Neuronal stem cell (in vitro differentiated cells): ENCODE measurements at regions not wholly inside any gene's neighbourhood (a gene's known extent, or its start where the extent isn't known, plus 50 kb on each side); places are given as distances from the start of the nearest gene placed in this dataset.

ENCODE experiments used
- DNase-seq: peaks from one replicate; pipeline ENCODE4 v3.0.0-alpha.2; 2013; ENCODE audit warnings: low spot score
- H2AFZ ChIP-seq: one replicate; pipeline ENCODE4 v1.6.1; 2013; ENCODE audit warnings: mild to moderate bottlenecking, low read length, inconsistent platforms
- H2AK5ac ChIP-seq: 2 replicates; pipeline ENCODE4 v1.6.1; 2013; ENCODE audit warnings: low read depth, mild to moderate bottlenecking, inconsistent platforms, low read length, moderate library complexity, mixed read lengths
- H2BK120ac ChIP-seq: 2 replicates; pipeline ENCODE4 v1.6.1; 2013; ENCODE audit warnings: low read depth, mild to moderate bottlenecking, inconsistent platforms, low read length, moderate library complexity, mixed read lengths
- H2BK12ac ChIP-seq: one replicate; pipeline ENCODE4 v1.6.1; 2013; ENCODE audit warnings: low read length, inconsistent platforms
- H2BK15ac ChIP-seq: 2 replicates; pipeline ENCODE4 v1.6.1; 2013; ENCODE audit warnings: mild to moderate bottlenecking, low read length, inconsistent platforms, mixed read lengths
- H2BK5ac ChIP-seq: one replicate; pipeline ENCODE4 v1.6.1; 2013; ENCODE audit warnings: inconsistent platforms, mild to moderate bottlenecking, low read length, moderate library complexity
- H3K14ac ChIP-seq: one replicate; pipeline ENCODE4 v1.6.1; 2013; ENCODE audit warnings: low read length, inconsistent platforms
- H3K18ac ChIP-seq: 2 replicates; pipeline ENCODE4 v1.6.1; 2013; ENCODE audit warnings: low read length, inconsistent platforms
- H3K23ac ChIP-seq: 2 replicates; pipeline ENCODE4 v1.6.1; 2013; ENCODE audit warnings: low read depth, mild to moderate bottlenecking, mixed read lengths, low read length, inconsistent platforms; ENCODE audit not compliant: poor library complexity
- H3K27ac ChIP-seq: replicated peaks from 3 replicates; pipeline ENCODE4 v1.5.1; 2013; ENCODE audit warnings: low read length, inconsistent platforms
- H3K27me3 ChIP-seq, 3 experiments: 2 replicates each; pipeline ENCODE4 v1.6.1; 2013; ENCODE audit warnings: low read length in 3 of 3, mild to moderate bottlenecking in 2 of 3, inconsistent platforms in 1 of 3, low read depth in 1 of 3, mixed read lengths in 1 of 3, moderate library complexity in 1 of 3; ENCODE audit not compliant: control insufficient read depth in 3 of 3, insufficient read depth in 3 of 3
- H3K36me3 ChIP-seq, 2 donors: replicated peaks in 1 of 2; 2 replicates each; pipeline ENCODE4 v1.6.1; 2013; ENCODE audit warnings: low read length in 2 of 2; ENCODE audit not compliant: control insufficient read depth in 2 of 2, insufficient read depth in 2 of 2
- H3K4ac ChIP-seq: 2 replicates; pipeline ENCODE4 v1.6.1; 2013; ENCODE audit warnings: inconsistent platforms, mild to moderate bottlenecking, low read length, moderate library complexity
- H3K4me1 ChIP-seq, 2 donors: 1 replicate in 1 of 2; 2 replicates in 1 of 2; pipeline ENCODE4 v1.6.1; 2013; ENCODE audit warnings: low read length in 2 of 2, low read depth in 1 of 2; ENCODE audit not compliant: control insufficient read depth in 2 of 2, insufficient read depth in 1 of 2
- H3K4me2 ChIP-seq: one replicate; pipeline ENCODE4 v1.6.1; 2013; ENCODE audit warnings: mild to moderate bottlenecking, low read length, inconsistent platforms; ENCODE audit not compliant: insufficient read depth, poor library complexity, severe bottlenecking
- H3K4me3 ChIP-seq, 2 donors: 2 replicates each; pipeline ENCODE4 v1.5.1; 2013; ENCODE audit warnings: low read length in 2 of 2, mild to moderate bottlenecking in 2 of 2, inconsistent platforms in 1 of 2, moderate library complexity in 1 of 2
- H3K79me1 ChIP-seq: one replicate; pipeline ENCODE4 v1.6.1; 2013; ENCODE audit warnings: low read depth, mild to moderate bottlenecking, inconsistent platforms, low read length, moderate library complexity
- H3K9ac ChIP-seq: one replicate; pipeline ENCODE4 v1.6.1; 2013; ENCODE audit warnings: mild to moderate bottlenecking, low read depth, low read length, inconsistent platforms; ENCODE audit not compliant: poor library complexity
- H3K9me3 ChIP-seq, 2 donors: replicated peaks in 1 of 2; 2 replicates each; pipeline versions ENCODE3 to v1.6.1; 2013; ENCODE audit warnings: low read length in 2 of 2, mild to moderate bottlenecking in 2 of 2, inconsistent platforms in 1 of 2, low read depth in 1 of 2, mixed read lengths in 1 of 2, moderate library complexity in 1 of 2; ENCODE audit not compliant: control insufficient read depth in 2 of 2, insufficient read depth in 1 of 2
- H4K8ac ChIP-seq: one replicate; pipeline ENCODE4 v1.6.1; 2013; ENCODE audit warnings: low read depth, mild to moderate bottlenecking, inconsistent platforms, low read length, moderate library complexity
- H4K91ac ChIP-seq: one replicate; pipeline ENCODE4 v1.6.1; 2013; ENCODE audit warnings: low read length, low read depth, mild to moderate bottlenecking, inconsistent platforms; ENCODE audit not compliant: poor library complexity
- WGBS, 2 donors: extraction: QIAGEN DNeasy Blood & Tissue Kit; methylation state at CpG; one replicate each; pipeline ENCODE4 v1.1.7; 2013; ENCODE audit warnings: missing lambda C conversion rate in 2 of 2, mixed read lengths in 1 of 2; ENCODE audit not compliant: insufficient read length in 2 of 2, insufficient replicate concordance in 1 of 2; ENCODE audit errors: extremely low coverage in 2 of 2; 5-methylcytosine and 5-hydroxymethylcytosine counted together

DNA sequence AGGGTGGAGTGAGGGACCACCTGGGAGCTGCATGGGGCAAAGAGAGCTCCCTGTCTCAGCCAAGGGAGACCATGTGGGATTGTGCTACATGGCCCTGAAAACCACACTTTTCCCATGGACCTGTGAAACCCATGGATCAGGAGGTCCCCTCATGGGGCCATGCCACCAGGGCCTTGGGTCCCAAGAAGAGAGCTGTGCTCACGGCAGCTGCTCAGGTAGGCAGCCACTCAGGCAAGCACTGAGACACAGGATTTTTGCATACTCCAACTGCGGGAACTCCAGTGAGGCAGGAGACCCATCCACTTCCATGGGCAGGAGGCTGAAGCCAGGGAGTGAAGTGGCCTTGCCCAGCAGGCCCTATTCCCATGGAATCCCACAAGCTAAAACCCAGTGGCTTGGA, 190.0 kb downstream of the KCNA4 start:
- Histone ChIP-seq H3K27me3 (no peaks in the 10 kb centered on the region), H2AFZ (no peak overlapping the region), H2BK15ac (no peak overlapping the region), H3K4me3 (no peak overlapping the region), H3K14ac (no peak overlapping the region), H3K9ac (peak overlapping the region; percentile 7), H2AK5ac (no peak overlapping the region), H4K8ac (no peak overlapping the region), H3K4me2 (no peak overlapping the region), H2BK12ac (no peak overlapping the region), H3K4me1 (no peaks in the 10 kb centered on the region), H3K79me1 (no peaks in the 10 kb centered on the region), H3K18ac (peak overlapping the region; percentile 36), H3K4ac (no peak overlapping the region), H2BK120ac (no peak overlapping the region), H2BK5ac (no peak overlapping the region), H4K91ac (no peak overlapping the region), H3K23ac (no peak overlapping the region), H3K36me3 (no peaks in the 10 kb centered on the region), H3K9me3 (no peaks in the 10 kb centered on the region), H3K27ac (no peak overlapping the region)
- no CpG with 5 or more reads among the region's 2 CpGs for WGBS, 2 donors
- DNase-seq = no peak

DNA sequence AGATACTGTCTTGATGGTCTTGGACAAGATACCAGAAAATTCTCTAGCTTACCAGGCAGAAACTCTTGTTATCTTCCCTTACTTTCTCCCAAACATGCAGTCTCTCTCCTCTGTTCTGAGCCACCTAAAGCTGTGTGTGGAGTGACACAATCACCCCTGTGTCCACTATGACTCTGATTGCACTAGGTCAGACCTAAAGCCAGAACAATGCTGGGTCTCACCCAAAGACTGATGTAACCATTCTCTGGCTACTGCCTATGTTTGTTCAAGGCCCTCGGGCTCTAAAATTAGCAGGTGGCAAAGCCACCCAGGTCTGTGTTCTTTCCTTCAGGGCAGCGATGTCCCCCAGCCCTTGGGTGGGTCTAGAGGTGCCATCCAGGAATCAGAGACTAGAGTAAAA, 200.5 kb downstream of the KCNA4 start:
- Histone ChIP-seq H3K9me3 (no peaks in the 10 kb centered on the region), H3K27me3 (no peaks in the 10 kb centered on the region), H3K4me3 (no peak overlapping the region), H3K27ac (no peak overlapping the region), H3K79me1 (no peaks in the 10 kb centered on the region), H3K36me3 (no peaks in the 10 kb centered on the region), H2AK5ac (no peak overlapping the region), H4K8ac (no peak overlapping the region), H2AFZ (no peak overlapping the region), H2BK15ac (no peak overlapping the region), H3K14ac (no peak overlapping the region), H2BK5ac (no peak overlapping the region), H3K4me2 (no peak overlapping the region), H3K9ac (no peak overlapping the region), H2BK120ac (no peak overlapping the region), H2BK12ac (no peak overlapping the region), H3K4ac (no peak overlapping the region), H4K91ac (no peak overlapping the region), H3K4me1 (no peaks in the 10 kb centered on the region), H3K18ac (no peak overlapping the region), H3K23ac (no peak overlapping the region)
- WGBS, 2 donors = no CpG with 5 or more reads among the region's 2 CpGs
- DNase-seq = no peak

DNA sequence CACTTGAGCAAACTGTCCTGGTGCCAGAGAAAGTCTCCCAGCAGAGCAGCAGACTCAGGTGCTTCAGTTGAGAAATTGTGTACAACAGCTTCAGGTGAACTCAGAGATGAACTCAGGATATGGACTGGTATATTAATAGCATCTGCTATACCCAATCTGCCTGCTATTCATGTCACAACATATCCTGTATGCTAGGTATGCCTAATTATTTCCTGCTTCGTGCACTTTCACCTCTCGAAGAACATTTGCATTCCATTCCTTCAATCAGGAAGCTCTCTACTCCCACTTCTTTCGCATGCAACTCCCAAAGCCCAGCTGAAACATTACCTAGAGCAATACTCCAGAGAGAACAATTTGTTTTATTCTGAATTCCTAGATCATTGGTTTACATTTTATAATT, 207.7 kb downstream of the KCNA4 start:
- Histone ChIP-seq H2BK12ac (no peak overlapping the region), H3K4me1 (no peaks in the 10 kb centered on the region), H3K27ac (no peak overlapping the region), H3K18ac (no peak overlapping the region), H2AFZ (no peak overlapping the region), H3K36me3 (no peaks in the 10 kb centered on the region), H4K91ac (no peak overlapping the region), H3K9me3 (no peaks in the 10 kb centered on the region), H3K23ac (no peak overlapping the region), H2AK5ac (no peak overlapping the region), H3K79me1 (no peaks in the 10 kb centered on the region), H2BK15ac (no peak overlapping the region), H3K9ac (no peak overlapping the region), H3K14ac (no peak overlapping the region), H2BK5ac (no peak overlapping the region), H4K8ac (no peak overlapping the region), H2BK120ac (no peak overlapping the region), H3K27me3 (no peaks in the 10 kb centered on the region), H3K4me2 (no peak overlapping the region), H3K4me3 (no peak overlapping the region), H3K4ac (no peak overlapping the region)
- no CpG with 5 or more reads among the region's 3 CpGs for WGBS, 2 donors
- no peak for DNase-seq

DNA sequence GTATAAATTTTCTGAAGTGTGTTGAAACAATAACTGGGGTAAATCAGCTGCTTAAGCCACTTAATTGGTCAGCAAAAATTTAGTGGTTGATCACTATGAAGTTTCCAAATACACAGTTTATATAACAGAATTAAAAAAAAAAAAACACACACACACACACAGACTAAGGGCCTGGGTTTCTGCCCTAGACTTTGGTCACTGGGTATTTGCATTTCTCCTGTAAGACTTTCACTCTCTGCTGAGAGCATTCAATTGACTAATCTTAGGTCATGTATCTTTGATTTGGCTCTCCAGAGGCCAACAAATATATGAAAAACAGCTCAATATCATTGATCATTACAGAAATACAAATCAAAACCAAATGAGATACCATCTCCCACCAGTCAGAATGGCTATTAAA, 214.3 kb downstream of the KCNA4 start:
- H2BK12ac ChIP-seq = no peak overlapping the region
- no peaks in the 10 kb centered on the region for H3K36me3 ChIP-seq
- no peak overlapping the region for H3K4ac ChIP-seq
- H2BK5ac ChIP-seq = no peak overlapping the region
- H3K4me2 ChIP-seq = no peak overlapping the region
- H3K9ac ChIP-seq = no peak overlapping the region
- no peak overlapping the region for H3K23ac ChIP-seq
- H3K9me3 ChIP-seq = no peaks in the 10 kb centered on the region
- H2BK15ac ChIP-seq = no peak overlapping the region
- no peaks in the 10 kb centered on the region for H3K27me3 ChIP-seq
- no peak overlapping the region for H2AK5ac ChIP-seq
- H3K4me1 ChIP-seq = no peaks in the 10 kb centered on the region
- H3K14ac ChIP-seq = no peak overlapping the region
- H2BK120ac ChIP-seq = no peak overlapping the region
- no peak overlapping the region for H4K91ac ChIP-seq
- H4K8ac ChIP-seq = no peak overlapping the region
- no peak overlapping the region for H3K27ac ChIP-seq
- no peak for DNase-seq
- H3K79me1 ChIP-seq = no peaks in the 10 kb centered on the region
- no peak overlapping the region for H3K4me3 ChIP-seq
- no peak overlapping the region for H2AFZ ChIP-seq
- no peak overlapping the region for H3K18ac ChIP-seq
